HepG2 (cell line): ENCODE measurements at regions not wholly inside any gene's neighbourhood (a gene's known extent, or its start where the extent isn't known, plus 50 kb on each side); places are given as distances from the start of the nearest gene placed in this dataset.

Experiments used
- ATAC-seq: fragments of 200-7000 bp; cut with Tn5 transposase; 3 replicates; pipeline ENCODE4 v1.9.1; 2020; ENCODE audit warnings: mild to moderate bottlenecking, moderate library complexity
- BruUV-seq: library from RNA; stranded (reverse); fragments of 400-500 nt; replicated peaks from 2 replicates; lab custom pipeline; 2021; lab: Mats Ljungman, UMichigan
- CTCF ChIA-PET: fragments of 300-600 bp; formaldehyde crosslinking; extraction: SDS; loops from one replicate; lab custom pipeline; 2021; ENCODE audit warnings: low total read pairs, inconsistent platforms, low intra/inter-chr PET ratio; lab: Yijun Ruan, JAX
- POLR2A ChIA-PET: fragments of 350-600 bp; sonication (Branson Sonifier 250); formaldehyde crosslinking; loops from one replicate; lab custom pipeline; 2020; ENCODE audit warnings: antibody characterized with exemption, inconsistent platforms; lab: Yijun Ruan, JAX
- DNase-seq: peaks from one replicate; pipeline ENCODE4 v3.0.0-alpha.2; 2015; ENCODE audit warnings: low spot score
- FAIRE-seq: peaks from 3 replicates; lab custom pipeline; 2011; peaks lifted over from hg19 to GRCh38; lab: Jason Lieb, UNC
- H2AFZ ChIP-seq: one replicate; pipeline ENCODE4 v1.6.1; 2011; ENCODE audit warnings: low read length, inconsistent platforms
- H3K27ac ChIP-seq: fragments of 300-600 bp; 3 replicates; pipeline ENCODE4 v1.8.0; 2011; ENCODE audit warnings: mixed run types, mild to moderate bottlenecking, mixed read lengths, low read length, inconsistent platforms; ENCODE audit not compliant: insufficient read depth; ENCODE audit errors: extremely low read length
- H3K27me3 ChIP-seq, 2 experiments: fragments of 200-600 bp in 1 of 2; 2 replicates in 1 of 2; 3 replicates in 1 of 2; pipeline versions ENCODE4 v1.6.0 to v1.8.0; 2011; ENCODE audit warnings: low read length in 2 of 2, mild to moderate bottlenecking in 2 of 2, moderate library complexity in 2 of 2, inconsistent platforms in 1 of 2; ENCODE audit not compliant: insufficient read depth in 2 of 2, control insufficient read depth in 1 of 2
- H3K36me3 ChIP-seq, 2 experiments: fragments of 200-600 bp in 1 of 2; replicated peaks in 1 of 2; 2 replicates in 1 of 2; 3 replicates in 1 of 2; pipeline versions ENCODE4 v1.5.1 to v1.8.0; 2011; ENCODE audit warnings: low read length in 2 of 2, inconsistent platforms in 1 of 2; ENCODE audit not compliant: insufficient read depth in 2 of 2, control insufficient read depth in 1 of 2
- H3K4me1 ChIP-seq: 2 replicates; pipeline ENCODE4 v1.5.1; 2012; ENCODE audit warnings: low read length, inconsistent platforms; ENCODE audit not compliant: insufficient read depth
- H3K4me2 ChIP-seq: 2 replicates; pipeline ENCODE4 v1.6.0; 2011; ENCODE audit warnings: low read depth, low read length, inconsistent platforms
- H3K4me3 ChIP-seq, 3 experiments: fragments of 200-600 bp in 1 of 3; sonication (generic), shearing (Covaris generic) in 1 of 3; replicated peaks in 1 of 3; 2 replicates each; pipeline ENCODE4 v1.5.1; 2011 to 2016; ENCODE audit warnings: low read length in 3 of 3, inconsistent platforms in 2 of 3, low read depth in 2 of 3, mild to moderate bottlenecking in 2 of 3, control low read depth in 1 of 3, mixed read lengths in 1 of 3; ENCODE audit not compliant: insufficient read depth in 1 of 3
- H3K79me2 ChIP-seq: one replicate; pipeline ENCODE4 v1.6.1; 2011; ENCODE audit warnings: low read length, inconsistent platforms; ENCODE audit not compliant: insufficient read depth
- H3K9ac ChIP-seq: 2 replicates; pipeline ENCODE4 v1.6.0; 2011; ENCODE audit warnings: mild to moderate bottlenecking, low read depth, low read length, inconsistent platforms; ENCODE audit not compliant: insufficient read depth
- H3K9me3 ChIP-seq: 2 replicates; pipeline ENCODE4 v1.5.1; 2012; ENCODE audit warnings: mild to moderate bottlenecking, low read length
- H4K20me1 ChIP-seq: 2 replicates; pipeline ENCODE4 v1.6.0; 2011; ENCODE audit warnings: inconsistent platforms, mild to moderate bottlenecking, low read length, moderate library complexity; ENCODE audit not compliant: insufficient read depth
- ARNT ChIP-seq: fragments of 450-650 bp; IDR thresholded peaks from 2 replicates; pipeline ENCODE4 v1.6.1; 2017
- CCAR2 ChIP-seq: fragments of 200-400 bp; formaldehyde crosslinking; optimal IDR thresholded peaks from 2 replicates; pipeline ENCODE3; 2018; ENCODE audit warnings: low read depth, mild to moderate bottlenecking, low read length, moderate library complexity
- CENPBD1 ChIP-seq: sonication (generic); formaldehyde crosslinking; IDR thresholded peaks from 2 replicates; pipeline ENCODE4 v1.8.0; 2022; ENCODE audit warnings: missing genetic modification reagents, low read depth, mild to moderate bottlenecking, borderline replicate concordance
- HNF4G ChIP-seq, 2 experiments: sonication (generic) in 1 of 2; formaldehyde crosslinking in 1 of 2; IDR thresholded peaks; 2 replicates each; pipeline versions ENCODE4 v1.4.0 to v1.6.1; 2011 to 2020; ENCODE audit warnings: borderline replicate concordance in 2 of 2, low read depth in 2 of 2, mild to moderate bottlenecking in 2 of 2, low read length in 1 of 2, missing genetic modification reagents in 1 of 2, moderate library complexity in 1 of 2
- HOXA9 ChIP-seq: sonication (generic); formaldehyde crosslinking; IDR thresholded peaks from 2 replicates; pipeline ENCODE4 v1.8.1; 2022; ENCODE audit warnings: missing genetic modification reagents, mild to moderate bottlenecking, moderate library complexity, borderline replicate concordance
- KAT7 ChIP-seq: IDR thresholded peaks from 2 replicates; pipeline ENCODE4 v1.6.1; 2018; ENCODE audit warnings: borderline replicate concordance, missing compliant biosample characterization
- KDM2A ChIP-seq: sonication (generic); formaldehyde crosslinking; IDR thresholded peaks from 2 replicates; pipeline ENCODE4 v1.4.0; 2020; ENCODE audit warnings: low read depth, missing genetic modification reagents, borderline replicate concordance
- NKX3-1 ChIP-seq: sonication (generic); formaldehyde crosslinking; IDR thresholded peaks from 2 replicates; pipeline ENCODE4 v1.5.0; 2020; ENCODE audit warnings: missing genetic modification reagents
- PHF20 ChIP-seq: sonication (generic); formaldehyde crosslinking; IDR thresholded peaks from 2 replicates; pipeline ENCODE4 v1.5.0; 2020; ENCODE audit warnings: mild to moderate bottlenecking, missing genetic modification reagents
- SMAD1 ChIP-seq: sonication (generic); formaldehyde crosslinking; IDR thresholded peaks from 2 replicates; pipeline ENCODE4 v1.4.0; 2020; ENCODE audit warnings: missing genetic modification reagents, low read depth, mild to moderate bottlenecking, borderline replicate concordance
- ZNF253 ChIP-seq: sonication (generic); formaldehyde crosslinking; IDR thresholded peaks from 2 replicates; pipeline ENCODE4 v1.8.0; 2022; ENCODE audit warnings: mild to moderate bottlenecking, missing genetic modification reagents, borderline replicate concordance
- ZNF34 ChIP-seq: sonication (generic); formaldehyde crosslinking; IDR thresholded peaks from 2 replicates; pipeline ENCODE4 v1.4.0; 2020; ENCODE audit warnings: mild to moderate bottlenecking, missing genetic modification reagents, borderline replicate concordance
- ZNF652 ChIP-seq: IDR thresholded peaks from 2 replicates; pipeline ENCODE4 v1.6.1; 2016; ENCODE audit warnings: low read depth, borderline replicate concordance
- WGBS: methylation state at CpG from one replicate; pipeline ENCODE4 v1.1.6; 2017; ENCODE audit warnings: low lambda C conversion rate; 5-methylcytosine and 5-hydroxymethylcytosine counted together
- in situ Hi-C: cut with HindIII; loops from 2 replicates; pipeline ENCODE4 v1.10.0; 2017; ENCODE audit warnings: low pct_unique_long_range_greater_than_20kb; ENCODE audit not compliant: extremely low pct_ligation_motif_present
- intact Hi-C: fragments of 100-400 bp; cut with micrococcal nuclease; formaldehyde crosslinking; loops from one replicate; pipeline ENCODE4 v1.10.0; 2022; ENCODE audit not compliant: unreplicated experiment
- TF ChIP-seq, protein P1 (sequence below): sonication (generic); formaldehyde crosslinking; IDR thresholded peaks from 2 replicates; pipeline ENCODE4 v1.4.0; 2020; ENCODE audit warnings: missing genetic modification reagents, borderline replicate concordance

DNA sequence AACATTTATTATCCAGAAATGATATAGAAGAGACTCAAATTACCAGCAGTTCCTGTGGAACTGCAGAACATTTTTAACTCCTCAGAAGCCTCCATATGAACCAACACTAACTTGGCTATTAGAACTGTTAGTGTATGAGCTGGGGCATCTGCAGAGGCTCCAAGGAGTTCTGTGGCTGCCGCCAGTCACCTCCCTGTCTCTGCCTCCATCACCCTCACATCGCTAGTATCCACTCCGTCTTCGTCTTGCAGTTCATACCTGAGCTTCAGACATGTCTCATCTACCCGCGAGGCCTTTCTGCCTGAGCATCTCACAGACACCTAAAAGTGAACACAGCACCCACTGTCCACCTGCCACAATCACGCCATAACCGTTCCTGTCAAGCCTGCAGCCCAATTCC lies 89.5 kb upstream of the CST7 start:
- WGBS, result 24% methylated on average over 8 of the region's 8 CpGs
- Histone ChIP-seq H3K79me2 (no peaks in the 10 kb centered on the region), H3K9me3 (peaks cover 10% of the 10 kb centered on the region), H2AFZ (no peak overlapping the region), H3K27me3 (peaks cover 0 to 12% of the 10 kb centered on the region in 2 experiments; a peak in 2 of 5 replicates), H4K20me1 (no peaks in the 10 kb centered on the region), H3K4me1 (no peaks in the 10 kb centered on the region), H3K27ac (no peak overlapping the region), H3K36me3 (no peaks in the 10 kb centered on the region), H3K9ac (no peak overlapping the region), H3K4me3 (no peak overlapping the region), H3K4me2 (no peak overlapping the region)
- TF ChIP-seq ZNF253 (no peak), NKX3-1 (CRISPR knock-in tag) (no peak), ARNT (no peak)
- TF ChIP-seq, protein P1, sequence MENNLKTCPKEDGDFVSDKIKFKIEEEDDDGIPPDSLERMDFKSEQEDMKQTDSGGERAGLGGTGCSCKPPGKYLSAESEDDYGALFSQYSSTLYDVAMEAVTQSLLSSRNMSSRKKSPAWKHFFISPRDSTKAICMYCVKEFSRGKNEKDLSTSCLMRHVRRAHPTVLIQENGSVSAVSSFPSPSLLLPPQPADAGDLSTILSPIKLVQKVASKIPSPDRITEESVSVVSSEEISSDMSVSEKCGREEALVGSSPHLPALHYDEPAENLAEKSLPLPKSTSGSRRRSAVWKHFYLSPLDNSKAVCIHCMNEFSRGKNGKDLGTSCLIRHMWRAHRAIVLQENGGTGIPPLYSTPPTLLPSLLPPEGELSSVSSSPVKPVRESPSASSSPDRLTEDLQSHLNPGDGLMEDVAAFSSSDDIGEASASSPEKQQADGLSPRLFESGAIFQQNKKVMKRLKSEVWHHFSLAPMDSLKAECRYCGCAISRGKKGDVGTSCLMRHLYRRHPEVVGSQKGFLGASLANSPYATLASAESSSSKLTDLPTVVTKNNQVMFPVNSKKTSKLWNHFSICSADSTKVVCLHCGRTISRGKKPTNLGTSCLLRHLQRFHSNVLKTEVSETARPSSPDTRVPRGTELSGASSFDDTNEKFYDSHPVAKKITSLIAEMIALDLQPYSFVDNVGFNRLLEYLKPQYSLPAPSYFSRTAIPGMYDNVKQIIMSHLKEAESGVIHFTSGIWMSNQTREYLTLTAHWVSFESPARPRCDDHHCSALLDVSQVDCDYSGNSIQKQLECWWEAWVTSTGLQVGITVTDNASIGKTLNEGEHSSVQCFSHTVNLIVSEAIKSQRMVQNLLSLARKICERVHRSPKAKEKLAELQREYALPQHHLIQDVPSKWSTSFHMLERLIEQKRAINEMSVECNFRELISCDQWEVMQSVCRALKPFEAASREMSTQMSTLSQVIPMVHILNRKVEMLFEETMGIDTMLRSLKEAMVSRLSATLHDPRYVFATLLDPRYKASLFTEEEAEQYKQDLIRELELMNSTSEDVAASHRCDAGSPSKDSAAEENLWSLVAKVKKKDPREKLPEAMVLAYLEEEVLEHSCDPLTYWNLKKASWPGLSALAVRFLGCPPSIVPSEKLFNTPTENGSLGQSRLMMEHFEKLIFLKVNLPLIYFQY, result no peak
- in situ Hi-C loops, result no loop called here
- intact Hi-C loops, result no loop called here
- BruUV-seq, result no TSS peak
- POLR2A ChIA-PET, result no interaction called here
- FAIRE-seq (no peak), DNase-seq (no peak), ATAC-seq (no peak)
- CTCF ChIA-PET, result no interaction called here

DNA sequence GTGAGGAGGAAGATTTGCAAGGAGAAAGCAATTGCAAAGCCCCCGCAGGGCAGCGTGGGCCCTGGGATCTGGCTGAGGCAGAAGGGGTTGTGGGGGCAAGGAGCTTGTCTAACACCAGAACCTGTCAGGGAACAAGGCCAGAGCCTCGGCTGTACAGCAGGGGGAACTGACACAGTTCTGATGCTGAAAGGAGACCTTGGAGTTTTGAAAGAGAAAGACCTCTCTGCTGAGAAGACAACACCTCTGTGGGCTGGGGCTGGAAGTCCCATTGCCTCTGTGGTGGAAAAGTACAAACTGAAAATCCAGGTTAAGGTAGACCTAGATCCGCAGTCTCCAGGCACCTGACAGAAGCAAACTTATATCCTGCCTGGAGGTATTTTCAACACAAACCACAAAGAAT lies 86.9 kb upstream of the CST7 start:
- Histone ChIP-seq H3K27me3 (peaks cover 0 to 12% of the 10 kb centered on the region in 2 experiments; a peak in 2 of 5 replicates), H3K4me1 (no peaks in the 10 kb centered on the region), H4K20me1 (no peaks in the 10 kb centered on the region), H3K36me3 (no peaks in the 10 kb centered on the region), H3K27ac (no peak overlapping the region), H3K4me2 (no peak overlapping the region), H3K4me3 (no peak overlapping the region), H3K9ac (no peak overlapping the region), H3K9me3 (peaks cover 26% of the 10 kb centered on the region), H2AFZ (no peak overlapping the region), H3K79me2 (no peaks in the 10 kb centered on the region)
- intact Hi-C loops (no loop called here), in situ Hi-C loops (no loop called here)
- ATAC-seq (no peak), DNase-seq (no peak), FAIRE-seq (no peak)
- ChIA-PET CTCF (no interaction called here), POLR2A (no interaction called here)
- WGBS, result 7% methylated on average over 4 of the region's 4 CpGs
- BruUV-seq, result no TSS peak
- no peak for TF ChIP-seq CCAR2
- no peak for TF ChIP-seq ZNF34
- no peak for TF ChIP-seq CENPBD1
- no peak for TF ChIP-seq KAT7 (CRISPR knock-in tag)
- no peak for TF ChIP-seq PHF20
- no peak for TF ChIP-seq HOXA9 (CRISPR knock-in tag)
- TF ChIP-seq HNF4G (IDR thresholded peaks at IDR 0.05; ENCODE audit: borderline replicate concordance, low read depth, low read length), result no peak
- TF ChIP-seq HNF4G (CRISPR knock-in tag; IDR thresholded peaks at IDR 0.05; ENCODE audit: borderline replicate concordance, low read depth), result no peak
- TF ChIP-seq ZNF652 (CRISPR knock-in tag), result no peak
- no peak for TF ChIP-seq KDM2A
- TF ChIP-seq SMAD1 (CRISPR knock-in tag), result no peak
